ENCODE measurements at regions not wholly inside any gene's neighbourhood (a gene's known extent, or its start where the extent isn't known, plus 50 kb on each side); places are given as distances from the start of the nearest gene placed in this dataset.
"Not testable (repeated sequence)": the region's sequence is repeated elsewhere in the genome, so short reads cannot be mapped to it uniquely, and the experiment has no call there.

DNA sequence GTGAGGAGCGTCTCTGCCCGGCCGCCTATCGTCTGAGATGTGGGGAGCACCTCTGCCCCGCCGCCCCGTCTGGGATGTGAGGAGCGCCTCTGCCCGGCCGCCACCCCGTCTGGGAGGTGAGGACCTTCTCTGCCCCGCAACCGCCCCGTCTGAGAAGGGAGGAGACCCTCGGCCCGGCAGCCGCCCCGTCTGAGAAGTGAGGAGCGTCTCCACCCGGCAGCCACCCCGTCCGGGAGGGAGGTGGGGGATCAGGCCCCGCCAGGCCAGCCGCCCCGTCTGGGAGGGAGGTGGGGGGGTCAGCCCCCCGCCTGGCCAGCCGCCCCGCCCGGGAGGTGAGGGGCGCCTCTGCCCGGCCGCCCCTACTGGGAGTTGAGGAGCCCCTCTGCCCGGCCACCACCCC, 507.8 kb downstream of the TUBA3C start:
- H3K9ac ChIP-seq (ENCODE audit: low read length); H3K27ac ChIP-seq (ENCODE audit: low read depth, low read length); H3K9me3 ChIP-seq (ENCODE audit: low read length); H3K36me3 ChIP-seq (ENCODE audit: insufficient read depth, low read length); H3K27me3 ChIP-seq (ENCODE audit: control insufficient read depth in 1 of 2, insufficient read depth in 2 of 2, low read length in 2 of 2); H3K4me1 ChIP-seq (ENCODE audit: insufficient read depth, low read length); H3K4me3 ChIP-seq (ENCODE audit: low read depth in 1 of 2, low read length in 2 of 2): not testable (repeated sequence)

DNA sequence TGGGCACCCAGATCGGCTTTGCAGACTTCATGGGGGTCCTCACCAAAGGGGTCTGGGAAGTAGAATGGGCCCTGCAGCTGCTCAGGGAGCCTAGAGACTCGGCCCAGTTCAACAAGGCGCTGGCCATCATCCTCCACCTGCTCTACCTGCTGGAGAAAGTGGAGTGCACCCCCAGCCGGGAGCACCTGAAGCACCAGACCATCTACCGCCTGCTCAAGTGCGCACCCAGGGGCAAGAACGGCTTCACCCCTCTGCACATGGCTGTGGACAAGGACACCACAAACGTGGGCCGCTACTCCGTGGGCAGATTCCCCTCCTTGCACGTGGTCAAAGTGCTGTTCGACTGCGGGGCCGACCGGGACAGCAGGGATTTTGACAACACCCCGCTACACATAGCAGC, 515.0 kb downstream of the TUBA3C start:
- not testable (repeated sequence) for H3K27me3 ChIP-seq (ENCODE audit: control insufficient read depth in 1 of 2, insufficient read depth in 2 of 2, low read length in 2 of 2); H3K4me1 ChIP-seq (ENCODE audit: insufficient read depth, low read length); H3K9me3 ChIP-seq (ENCODE audit: low read length); H3K27ac ChIP-seq (ENCODE audit: low read depth, low read length); H3K9ac ChIP-seq (ENCODE audit: low read length); H3K4me3 ChIP-seq (ENCODE audit: low read depth in 1 of 2, low read length in 2 of 2); H3K36me3 ChIP-seq (ENCODE audit: insufficient read depth, low read length)

GRCh38 chr13:18665716-18666115, 515.9 kb downstream of the TUBA3C start:
- not testable (repeated sequence) for H3K9me3 ChIP-seq (ENCODE audit: low read length); H3K27ac ChIP-seq (ENCODE audit: low read depth, low read length); H3K27me3 ChIP-seq (ENCODE audit: control insufficient read depth in 1 of 2, insufficient read depth in 2 of 2, low read length in 2 of 2); H3K4me1 ChIP-seq (ENCODE audit: insufficient read depth, low read length); H3K9ac ChIP-seq (ENCODE audit: low read length); H3K4me3 ChIP-seq (ENCODE audit: low read depth in 1 of 2, low read length in 2 of 2); H3K36me3 ChIP-seq (ENCODE audit: insufficient read depth, low read length)

GRCh38 chr13:18665124-18665523, 516.5 kb downstream of the TUBA3C start:
- H3K27me3 ChIP-seq (ENCODE audit: control insufficient read depth in 1 of 2, insufficient read depth in 2 of 2, low read length in 2 of 2); H3K4me1 ChIP-seq (ENCODE audit: insufficient read depth, low read length); H3K36me3 ChIP-seq (ENCODE audit: insufficient read depth, low read length): not testable (repeated sequence)

GRCh38 chr13:18663222-18663621, 518.4 kb downstream of the TUBA3C start:
- H3K9ac ChIP-seq (ENCODE audit: low read length); H3K27me3 ChIP-seq (ENCODE audit: control insufficient read depth in 1 of 2, insufficient read depth in 2 of 2, low read length in 2 of 2); H3K4me1 ChIP-seq (ENCODE audit: insufficient read depth, low read length); H3K27ac ChIP-seq (ENCODE audit: low read depth, low read length); H3K4me3 ChIP-seq (ENCODE audit: low read depth in 1 of 2, low read length in 2 of 2); H3K36me3 ChIP-seq (ENCODE audit: insufficient read depth, low read length); H3K9me3 ChIP-seq (ENCODE audit: low read length): not testable (repeated sequence)

More at GRCh38 chr13:18665124-18665523, 516.5 kb downstream of the TUBA3C start:
- H3K27ac ChIP-seq (ENCODE audit: low read depth, low read length); H3K9ac ChIP-seq (ENCODE audit: low read length); H3K9me3 ChIP-seq (ENCODE audit: low read length); H3K4me3 ChIP-seq (ENCODE audit: low read depth in 1 of 2, low read length in 2 of 2): not testable (repeated sequence)

GRCh38 chr13:18643644-18644172, 537.9 kb downstream of the TUBA3C start:
- H3K4me1 ChIP-seq (ENCODE audit: insufficient read depth, low read length); H3K27ac ChIP-seq (ENCODE audit: low read depth, low read length); H3K9me3 ChIP-seq (ENCODE audit: low read length); H3K27me3 ChIP-seq (ENCODE audit: control insufficient read depth in 1 of 2, insufficient read depth in 2 of 2, low read length in 2 of 2); H3K4me3 ChIP-seq (ENCODE audit: low read depth in 1 of 2, low read length in 2 of 2); H3K9ac ChIP-seq (ENCODE audit: low read length); H3K36me3 ChIP-seq (ENCODE audit: insufficient read depth, low read length): not testable (repeated sequence)

- not testable (repeated sequence) for H3K36me3 ChIP-seq (ENCODE audit: insufficient read depth, low read length); H3K27me3 ChIP-seq (ENCODE audit: control insufficient read depth in 1 of 2, insufficient read depth in 2 of 2, low read length in 2 of 2); H3K9ac ChIP-seq (ENCODE audit: low read length); H3K9me3 ChIP-seq (ENCODE audit: low read length); H3K4me1 ChIP-seq (ENCODE audit: insufficient read depth, low read length); H3K27ac ChIP-seq (ENCODE audit: low read depth, low read length); H3K4me3 ChIP-seq (ENCODE audit: low read depth in 1 of 2, low read length in 2 of 2)
Observed at GRCh38 chr13:18628928-18629327, 552.7 kb downstream of the TUBA3C start.

- Histone ChIP-seq H3K4me3 (ENCODE audit: low read depth in 1 of 2, low read length in 2 of 2) (no peak overlapping the region), H3K9ac (ENCODE audit: low read length) (no peak overlapping the region), H3K27ac (ENCODE audit: low read depth, low read length) (no peak overlapping the region), H3K36me3 (ENCODE audit: insufficient read depth, low read length) (no peaks in the 10 kb centered on the region), H3K9me3 (ENCODE audit: low read length) (no peaks in the 10 kb centered on the region), H3K27me3 (ENCODE audit: control insufficient read depth in 1 of 2, insufficient read depth in 2 of 2, low read length in 2 of 2) (no peaks in the 10 kb centered on the region), H3K4me1 (ENCODE audit: insufficient read depth, low read length) (no peaks in the 10 kb centered on the region)
Observed at GRCh38 chr13:18628428-18628827, 553.2 kb downstream of the TUBA3C start.

DNA sequence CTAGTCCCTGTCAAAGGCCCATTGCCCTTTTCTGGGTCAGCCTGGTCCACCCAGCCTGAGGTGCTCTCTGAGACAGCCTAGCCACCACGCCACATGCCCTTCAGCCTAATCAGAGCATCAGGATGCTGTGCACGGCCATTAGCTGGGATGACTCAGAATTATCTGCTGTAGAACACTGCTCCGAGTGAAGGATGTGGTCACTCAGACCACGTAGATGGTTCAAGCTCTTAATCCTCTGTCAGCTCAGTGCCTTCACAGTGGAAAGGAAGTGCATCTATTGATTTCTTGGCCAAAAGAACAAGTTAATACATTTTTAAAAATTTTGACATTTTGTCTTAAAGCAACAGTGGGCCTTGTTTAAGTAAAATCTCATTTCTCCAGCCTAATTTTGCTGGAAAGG, 557.6 kb downstream of the TUBA3C start:
- H3K9ac ChIP-seq (ENCODE audit: low read length); H3K36me3 ChIP-seq (ENCODE audit: insufficient read depth, low read length); H3K27ac ChIP-seq (ENCODE audit: low read depth, low read length): not testable (repeated sequence)

DNA sequence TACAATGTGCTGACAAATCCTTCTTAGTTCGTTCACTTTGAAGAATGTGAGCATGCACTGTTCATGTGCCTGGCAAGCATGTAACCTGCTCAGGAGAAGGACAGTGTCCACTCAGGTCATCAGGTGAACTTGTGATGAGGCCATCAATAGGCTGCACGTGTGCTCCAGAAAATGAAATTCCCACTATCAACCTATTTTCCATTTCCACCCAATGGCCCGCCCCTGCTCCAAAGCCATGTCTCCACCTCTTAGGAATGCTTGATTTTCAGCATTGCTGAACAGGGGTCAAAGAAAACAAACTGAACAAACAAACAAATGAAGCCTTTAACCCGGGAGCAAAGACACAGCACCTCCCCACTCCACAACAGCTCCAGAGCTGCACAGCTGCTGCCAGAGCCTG, 563.2 kb downstream of the TUBA3C start:
- H3K4me1 ChIP-seq (ENCODE audit: insufficient read depth, low read length); H3K4me3 ChIP-seq (ENCODE audit: low read depth in 1 of 2, low read length in 2 of 2); H3K9me3 ChIP-seq (ENCODE audit: low read length); H3K9ac ChIP-seq (ENCODE audit: low read length); H3K36me3 ChIP-seq (ENCODE audit: insufficient read depth, low read length); H3K27ac ChIP-seq (ENCODE audit: low read depth, low read length); H3K27me3 ChIP-seq (ENCODE audit: control insufficient read depth in 1 of 2, insufficient read depth in 2 of 2, low read length in 2 of 2): not testable (repeated sequence)

More for the DNA sequence above, 557.6 kb downstream of the TUBA3C start:
- H3K4me1 ChIP-seq (ENCODE audit: insufficient read depth, low read length); H3K4me3 ChIP-seq (ENCODE audit: low read depth in 1 of 2, low read length in 2 of 2); H3K27me3 ChIP-seq (ENCODE audit: control insufficient read depth in 1 of 2, insufficient read depth in 2 of 2, low read length in 2 of 2); H3K9me3 ChIP-seq (ENCODE audit: low read length): not testable (repeated sequence)

- H3K9me3 ChIP-seq (ENCODE audit: low read length); H3K36me3 ChIP-seq (ENCODE audit: insufficient read depth, low read length); H3K4me1 ChIP-seq (ENCODE audit: insufficient read depth, low read length); H3K27me3 ChIP-seq (ENCODE audit: control insufficient read depth in 1 of 2, insufficient read depth in 2 of 2, low read length in 2 of 2); H3K27ac ChIP-seq (ENCODE audit: low read depth, low read length); H3K4me3 ChIP-seq (ENCODE audit: low read depth in 1 of 2, low read length in 2 of 2); H3K9ac ChIP-seq (ENCODE audit: low read length): not testable (repeated sequence)
Observed at GRCh38 chr13:18610476-18610875, 571.1 kb downstream of the TUBA3C start.

DNA sequence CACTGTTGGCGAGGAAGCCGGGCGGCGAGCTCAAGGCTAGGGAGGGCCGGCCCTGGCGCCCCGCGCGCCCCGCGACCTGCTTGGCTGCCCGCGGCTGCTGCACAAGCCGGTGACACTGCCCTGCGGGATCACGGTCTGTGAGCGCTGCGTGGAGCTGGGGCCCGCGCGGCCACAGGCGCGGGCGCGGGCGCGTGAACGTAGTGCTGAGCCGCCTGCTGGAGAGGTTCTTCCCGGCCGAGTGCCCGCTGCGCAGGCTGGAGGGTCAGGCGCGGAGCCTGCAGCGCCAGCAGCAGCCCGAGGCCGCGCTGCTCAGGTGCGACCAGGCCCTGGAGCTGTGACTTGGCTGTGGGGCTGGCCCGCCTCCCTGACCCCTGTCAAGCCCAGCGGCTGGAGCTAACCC, 572.3 kb downstream of the TUBA3C start:
- not testable (repeated sequence) for H3K4me1 ChIP-seq (ENCODE audit: insufficient read depth, low read length); H3K36me3 ChIP-seq (ENCODE audit: insufficient read depth, low read length); H3K9ac ChIP-seq (ENCODE audit: low read length); H3K9me3 ChIP-seq (ENCODE audit: low read length); H3K27me3 ChIP-seq (ENCODE audit: control insufficient read depth in 1 of 2, insufficient read depth in 2 of 2, low read length in 2 of 2); H3K4me3 ChIP-seq (ENCODE audit: low read depth in 1 of 2, low read length in 2 of 2); H3K27ac ChIP-seq (ENCODE audit: low read depth, low read length)
